ENCODE measurements at regions not wholly inside any gene's neighbourhood (a gene's known extent, or its start where the extent isn't known, plus 50 kb on each side); places are given as distances from the start of the nearest gene placed in this dataset.
"Not testable (repeated sequence)": the region's sequence is repeated elsewhere in the genome, so short reads cannot be mapped to it uniquely, and the experiment has no call there.

DNA sequence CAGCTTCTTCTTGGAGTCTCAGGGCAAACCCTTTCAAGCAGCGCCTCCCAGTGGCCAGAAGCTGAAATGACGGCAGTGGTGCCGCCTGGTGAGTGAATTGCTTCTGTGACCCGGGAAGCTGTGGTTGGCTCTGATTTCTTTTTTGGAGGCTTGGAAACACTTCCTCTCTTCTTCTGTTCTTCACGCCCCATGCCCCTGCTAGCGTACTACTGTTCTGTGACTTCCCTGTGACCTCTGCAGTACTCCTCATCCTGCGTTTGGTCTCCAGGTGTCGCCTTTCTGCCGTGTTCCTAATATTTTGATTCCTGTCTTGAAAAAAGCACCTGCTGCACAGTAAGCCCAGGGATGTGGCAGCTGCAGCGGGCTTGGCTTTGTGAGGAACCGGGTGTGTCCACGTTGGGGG, 176.4 kb downstream of the ADRA2C start:
- not testable (repeated sequence) for H3K4me1 Mint-ChIP-seq (ENCODE audit: low read depth, unreplicated experiment); H2AFZ ChIP-seq (ENCODE audit: low read depth, low read length); FAIRE-seq; H3K4me2 ChIP-seq (ENCODE audit: low read length); H4K20me1 ChIP-seq (ENCODE audit: insufficient read depth, low read length); H3K36me3 ChIP-seq (ENCODE audit: insufficient read depth, low read length); H3K79me2 ChIP-seq (ENCODE audit: insufficient read depth, low read length); H3K9me3 Mint-ChIP-seq (ENCODE audit: unreplicated experiment); H3K4me3 ChIP-seq (ENCODE audit: insufficient read depth, low read depth, low read length); H3K27me3 Mint-ChIP-seq (ENCODE audit: low read depth, unreplicated experiment); H3K27me3 ChIP-seq (ENCODE audit: insufficient read depth, low read length); H3K36me3 Mint-ChIP-seq (ENCODE audit: low read depth, unreplicated experiment); H3K9ac ChIP-seq (ENCODE audit: low read length); H3K27ac ChIP-seq (ENCODE audit: low read depth, low read length); H3K27ac Mint-ChIP-seq (ENCODE audit: unreplicated experiment); H3K4me3 Mint-ChIP-seq (ENCODE audit: unreplicated experiment); DNase-seq (ENCODE audit: low read depth); H3K4me1 ChIP-seq (ENCODE audit: insufficient read depth, low read length); H3K9me3 ChIP-seq (ENCODE audit: insufficient read depth, low read depth, low read length)

GRCh38 chr4:3943051-3943450, 176.9 kb downstream of the ADRA2C start:
- not testable (repeated sequence) for H3K9me3 ChIP-seq (ENCODE audit: insufficient read depth, low read depth, low read length); H3K4me3 ChIP-seq (ENCODE audit: insufficient read depth, low read depth, low read length); H3K79me2 ChIP-seq (ENCODE audit: insufficient read depth, low read length); H3K4me2 ChIP-seq (ENCODE audit: low read length); H3K4me1 Mint-ChIP-seq (ENCODE audit: low read depth, unreplicated experiment); H3K36me3 Mint-ChIP-seq (ENCODE audit: low read depth, unreplicated experiment); H3K27me3 Mint-ChIP-seq (ENCODE audit: low read depth, unreplicated experiment); FAIRE-seq; H3K4me3 Mint-ChIP-seq (ENCODE audit: unreplicated experiment); H3K27me3 ChIP-seq (ENCODE audit: insufficient read depth, low read length); H3K9ac ChIP-seq (ENCODE audit: low read length); H3K27ac ChIP-seq (ENCODE audit: low read depth, low read length); H3K27ac Mint-ChIP-seq (ENCODE audit: unreplicated experiment); H3K4me1 ChIP-seq (ENCODE audit: insufficient read depth, low read length); H2AFZ ChIP-seq (ENCODE audit: low read depth, low read length); H4K20me1 ChIP-seq (ENCODE audit: insufficient read depth, low read length); H3K36me3 ChIP-seq (ENCODE audit: insufficient read depth, low read length); H3K9me3 Mint-ChIP-seq (ENCODE audit: unreplicated experiment)
- peak; percentile 8 for DNase-seq (ENCODE audit: low read depth)

DNA sequence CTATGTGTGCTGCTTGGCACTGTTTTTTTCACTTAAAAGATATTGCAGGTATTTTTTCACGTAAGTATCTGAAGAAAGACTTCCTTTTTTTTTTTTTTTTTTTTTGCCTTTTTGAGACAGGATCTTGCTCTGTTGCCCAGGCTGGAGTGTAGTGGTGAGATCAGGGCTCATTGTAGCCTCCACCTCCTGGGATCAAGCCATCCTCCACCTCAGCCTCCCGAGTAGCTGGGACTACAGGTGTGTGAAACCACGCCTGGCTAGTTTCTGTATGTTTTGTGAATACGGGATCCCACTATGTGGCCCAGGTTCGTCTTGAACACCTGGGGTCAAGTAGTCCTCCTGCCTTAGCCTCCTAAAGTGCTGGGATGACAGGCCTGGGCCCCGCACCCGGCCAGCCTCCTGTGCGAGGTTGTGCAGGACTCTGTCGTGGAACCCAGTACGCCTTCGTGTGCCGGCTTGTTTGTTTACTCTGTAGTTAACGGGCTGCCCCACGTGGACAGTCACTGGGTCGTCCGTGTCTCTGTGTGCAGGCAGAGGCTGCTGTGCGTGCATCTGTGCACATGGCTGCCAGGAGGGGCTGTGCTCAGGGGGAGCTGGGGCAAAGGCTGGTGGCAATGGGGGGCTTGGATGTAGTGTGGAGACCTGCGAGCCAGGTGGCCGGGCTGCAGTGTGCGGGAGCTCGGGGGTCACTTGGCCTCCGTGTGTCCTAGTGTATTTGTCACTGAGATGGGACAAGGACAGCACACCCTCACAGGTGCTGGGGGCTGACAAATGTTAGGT, 179.5 kb downstream of the ADRA2C start:
- H2AFZ ChIP-seq (ENCODE audit: low read depth, low read length): no peak overlapping the region
- no peaks in the 10 kb centered on the region for H3K4me1 ChIP-seq (ENCODE audit: insufficient read depth, low read length)
- peaks cover 1% of the 10 kb centered on the region for H3K4me1 Mint-ChIP-seq (ENCODE audit: low read depth, unreplicated experiment)
- H3K4me3 Mint-ChIP-seq (ENCODE audit: unreplicated experiment): no peak overlapping the region
- H3K4me3 ChIP-seq (ENCODE audit: insufficient read depth, low read depth, low read length): no peak overlapping the region
- H3K36me3 ChIP-seq (ENCODE audit: insufficient read depth, low read length): no peaks in the 10 kb centered on the region
- H3K4me2 ChIP-seq (ENCODE audit: low read length): no peak overlapping the region
- H3K27ac ChIP-seq (ENCODE audit: low read depth, low read length): no peak overlapping the region
- no peaks in the 10 kb centered on the region for H3K79me2 ChIP-seq (ENCODE audit: insufficient read depth, low read length)
- no peaks in the 10 kb centered on the region for H3K27me3 ChIP-seq (ENCODE audit: insufficient read depth, low read length)
- DNase-seq (ENCODE audit: low read depth): no peak
- no peak for FAIRE-seq
- H3K27me3 Mint-ChIP-seq (ENCODE audit: low read depth, unreplicated experiment): peaks cover 2% of the 10 kb centered on the region
- TF ChIP-seq EZH2 (IDR thresholded peaks at IDR 0.05; ENCODE audit: insufficient read depth, low read length) (no peak), CTCF (IDR thresholded peaks at IDR 0.05; ENCODE audit: insufficient read depth, low read depth, low read length) (no peak)
- H3K9me3 ChIP-seq (ENCODE audit: insufficient read depth, low read depth, low read length): no peaks in the 10 kb centered on the region
- peaks cover 3% of the 10 kb centered on the region for H3K36me3 Mint-ChIP-seq (ENCODE audit: low read depth, unreplicated experiment)
- no peaks in the 10 kb centered on the region for H3K9me3 Mint-ChIP-seq (ENCODE audit: unreplicated experiment)
- H4K20me1 ChIP-seq (ENCODE audit: insufficient read depth, low read length): no peaks in the 10 kb centered on the region
- H3K9ac ChIP-seq (ENCODE audit: low read length): no peak overlapping the region
- H3K27ac Mint-ChIP-seq (ENCODE audit: unreplicated experiment): peak overlapping the region; percentile 18

GRCh38 chr4:3946553-3946952, 180.4 kb downstream of the ADRA2C start:
- H2AFZ ChIP-seq (ENCODE audit: low read depth, low read length): not testable (repeated sequence)

GRCh38 chr4:3947761-3948160, 181.6 kb downstream of the ADRA2C start:
- H3K27ac ChIP-seq (ENCODE audit: low read depth, low read length); H3K4me3 Mint-ChIP-seq (ENCODE audit: unreplicated experiment); H3K4me1 ChIP-seq (ENCODE audit: insufficient read depth, low read length); H3K27me3 Mint-ChIP-seq (ENCODE audit: low read depth, unreplicated experiment); H3K27me3 ChIP-seq (ENCODE audit: insufficient read depth, low read length); H3K9me3 ChIP-seq (ENCODE audit: insufficient read depth, low read depth, low read length); H3K4me2 ChIP-seq (ENCODE audit: low read length); H3K9me3 Mint-ChIP-seq (ENCODE audit: unreplicated experiment); H3K36me3 ChIP-seq (ENCODE audit: insufficient read depth, low read length); H3K4me3 ChIP-seq (ENCODE audit: insufficient read depth, low read depth, low read length); H3K27ac Mint-ChIP-seq (ENCODE audit: unreplicated experiment); H3K4me1 Mint-ChIP-seq (ENCODE audit: low read depth, unreplicated experiment); H2AFZ ChIP-seq (ENCODE audit: low read depth, low read length); H4K20me1 ChIP-seq (ENCODE audit: insufficient read depth, low read length); H3K9ac ChIP-seq (ENCODE audit: low read length); DNase-seq (ENCODE audit: low read depth); H3K36me3 Mint-ChIP-seq (ENCODE audit: low read depth, unreplicated experiment); H3K79me2 ChIP-seq (ENCODE audit: insufficient read depth, low read length); FAIRE-seq: not testable (repeated sequence)

More at GRCh38 chr4:3946553-3946952, 180.4 kb downstream of the ADRA2C start:
- H3K4me3 Mint-ChIP-seq (ENCODE audit: unreplicated experiment); DNase-seq (ENCODE audit: low read depth); H4K20me1 ChIP-seq (ENCODE audit: insufficient read depth, low read length); H3K27me3 ChIP-seq (ENCODE audit: insufficient read depth, low read length); H3K9ac ChIP-seq (ENCODE audit: low read length); H3K9me3 ChIP-seq (ENCODE audit: insufficient read depth, low read depth, low read length); H3K9me3 Mint-ChIP-seq (ENCODE audit: unreplicated experiment); FAIRE-seq; H3K79me2 ChIP-seq (ENCODE audit: insufficient read depth, low read length); H3K4me1 Mint-ChIP-seq (ENCODE audit: low read depth, unreplicated experiment); H3K4me3 ChIP-seq (ENCODE audit: insufficient read depth, low read depth, low read length); H3K4me2 ChIP-seq (ENCODE audit: low read length); H3K36me3 Mint-ChIP-seq (ENCODE audit: low read depth, unreplicated experiment); H3K27ac ChIP-seq (ENCODE audit: low read depth, low read length); H3K4me1 ChIP-seq (ENCODE audit: insufficient read depth, low read length); H3K27ac Mint-ChIP-seq (ENCODE audit: unreplicated experiment); H3K36me3 ChIP-seq (ENCODE audit: insufficient read depth, low read length); H3K27me3 Mint-ChIP-seq (ENCODE audit: low read depth, unreplicated experiment): not testable (repeated sequence)
